Upper lobe of left lung (tissue), 4 donors: ENCODE measurements at regions not wholly inside any gene's neighbourhood (a gene's known extent, or its start where the extent isn't known, plus 50 kb on each side); places are given as distances from the start of the nearest gene placed in this dataset.

ENCODE experiments used
- CTCF ChIP-seq, 6 experiments: fragments of 450-650 bp in 4 of 6; fragments of 200-600 bp in 2 of 6; sonication (generic) in 2 of 6; IDR thresholded peaks; one replicate each; pipeline ENCODE4 v1.5.1; 2016 to 2019; ENCODE audit warnings: antibody characterized with exemption in 6 of 6
- EP300 ChIP-seq, 4 donors: sonication (generic); formaldehyde crosslinking; IDR thresholded peaks; one replicate each; pipeline ENCODE4 v1.5.1; 2017; ENCODE audit warnings: antibody characterized with exemption in 4 of 4, control low read depth in 2 of 4
- POLR2A ChIP-seq, 4 donors: fragments of 450-650 bp; IDR thresholded peaks; one replicate each; pipeline ENCODE4 v1.5.1; 2016 to 2017; ENCODE audit warnings: antibody characterized with exemption in 4 of 4, mild to moderate bottlenecking in 2 of 4

- no peak for TF ChIP-seq POLR2A (IDR thresholded peaks at IDR 0.05)
- no peak for TF ChIP-seq CTCF (IDR thresholded peaks at IDR 0.05)
- TF ChIP-seq EP300 (IDR thresholded peaks at IDR 0.05): no peak
Observed at GRCh38 chr10:128484041-128484440, 357.8 kb upstream of the MKI67 start.
